NCI-H748 treated with DMSO at 0.1 percent for 48 hours (cell line): ENCODE measurements at regions not wholly inside any gene's neighbourhood (a gene's known extent, or its start where the extent isn't known, plus 50 kb on each side); places are given as distances from the start of the nearest gene placed in this dataset.
"Not testable (repeated sequence)": the region's sequence is repeated elsewhere in the genome, so short reads cannot be mapped to it uniquely, and the experiment has no call there.

Source experiments
- DNase-seq: peaks from one replicate; lab custom pipeline; 2025; lab: John Stamatoyannopoulos, UW

GRCh38 chr12:75805320-75805719 lies 226.3 kb downstream of the PHLDA1 start:
- no peak for DNase-seq

DNA sequence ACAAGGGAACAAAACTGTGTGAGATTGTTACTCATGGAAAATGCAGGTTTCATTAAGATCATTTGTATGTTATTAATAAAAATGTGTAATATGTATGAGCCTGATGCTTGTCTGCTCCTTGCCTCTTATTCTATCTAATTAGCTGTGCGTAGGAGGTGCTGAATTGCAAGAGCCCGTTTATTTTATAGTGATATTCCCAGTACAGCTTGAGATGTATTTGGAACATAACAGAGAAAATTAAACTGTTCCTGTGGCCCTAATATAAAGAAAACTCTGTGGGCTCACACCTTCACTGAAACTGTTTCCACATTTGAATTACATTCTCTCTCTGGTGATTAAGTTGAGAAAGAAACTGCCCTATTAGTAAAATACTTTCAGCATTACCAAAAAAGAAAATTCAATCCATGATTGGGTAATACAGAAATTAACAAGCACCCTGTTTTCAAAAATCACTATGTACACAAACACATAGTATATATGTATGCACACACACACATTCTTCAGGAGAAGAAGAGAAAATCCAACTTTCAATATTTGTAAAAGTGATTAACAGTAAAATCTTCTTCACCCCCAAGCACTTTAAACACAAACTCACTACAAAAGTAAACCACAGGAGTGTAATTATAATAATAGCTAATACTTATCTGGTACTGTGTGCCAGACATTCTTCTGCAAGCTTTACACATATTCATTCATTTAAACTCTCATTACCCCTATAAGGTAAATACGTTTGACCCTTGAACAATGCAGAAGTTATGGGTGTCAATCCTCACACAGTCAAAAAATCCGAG lies 233.2 kb downstream of the PHLDA1 start:
- DNase-seq, result peak; percentile 5

- no peak for DNase-seq
Measured at GRCh38 chr12:75795125-75795524, 236.5 kb downstream of the PHLDA1 start.

DNA sequence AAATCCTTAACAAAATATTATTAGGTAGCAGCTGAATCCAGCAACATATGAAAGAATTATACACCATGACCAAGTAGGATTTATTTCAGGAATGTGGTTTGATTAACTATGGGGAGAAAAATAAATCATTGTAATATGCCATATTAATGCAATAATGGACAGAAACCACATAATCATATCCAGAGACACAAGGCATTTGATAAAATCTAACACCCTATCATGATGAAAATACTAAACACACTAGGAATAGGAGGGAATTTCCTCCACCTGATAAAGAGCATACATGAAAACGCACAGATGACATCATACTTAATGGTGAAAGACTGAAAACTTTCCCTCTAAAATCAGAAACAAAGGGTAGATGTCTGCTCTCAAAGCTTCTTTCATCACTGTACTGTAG lies 238.9 kb downstream of the PHLDA1 start:
- no peak for DNase-seq

GRCh38 chr12:75790219-75790618 lies 241.4 kb downstream of the PHLDA1 start:
- DNase-seq, result no peak

DNA sequence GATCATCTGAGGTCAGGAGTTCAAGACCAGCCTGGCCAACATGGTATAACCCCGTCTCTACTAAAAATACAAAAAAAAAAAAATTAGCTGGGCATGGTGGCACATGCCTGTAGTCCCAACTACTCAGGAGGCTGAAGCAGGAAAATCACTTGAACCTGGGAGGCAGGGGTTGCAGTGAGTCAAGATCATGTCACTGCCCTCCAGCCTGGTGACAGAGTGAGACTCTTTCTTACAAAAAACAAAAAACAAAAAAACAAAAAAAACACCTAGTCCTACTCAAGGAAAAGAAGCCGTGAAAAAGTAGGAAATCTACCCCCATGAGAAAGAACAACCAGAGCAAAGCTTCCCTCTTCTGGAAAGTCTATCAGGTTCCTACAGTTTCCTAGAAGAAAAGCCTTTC lies 244.4 kb downstream of the PHLDA1 start:
- DNase-seq, result not testable (repeated sequence)

GRCh38 chr12:75786070-75786469 lies 245.5 kb downstream of the PHLDA1 start:
- no peak for DNase-seq

DNA sequence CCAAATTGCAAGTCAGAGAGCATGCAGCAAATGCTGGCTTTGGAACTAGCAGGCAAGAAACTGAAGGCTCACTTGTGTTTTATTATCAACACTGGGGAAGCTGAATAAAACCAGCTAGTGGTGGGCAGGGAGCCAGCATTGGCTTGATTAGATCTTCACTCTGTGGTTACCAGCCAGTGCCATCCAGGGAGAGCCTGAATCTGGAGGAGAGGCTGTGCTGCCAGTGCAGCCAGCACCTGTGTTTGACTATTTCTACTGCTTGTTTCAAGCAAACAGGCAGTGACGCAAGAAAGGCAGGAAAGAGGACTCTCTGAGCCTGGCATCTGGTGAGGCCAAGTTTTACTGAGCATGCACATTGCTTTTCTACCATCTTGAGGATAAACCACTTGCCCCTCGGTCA lies 247.0 kb downstream of the PHLDA1 start:
- no peak for DNase-seq

DNA sequence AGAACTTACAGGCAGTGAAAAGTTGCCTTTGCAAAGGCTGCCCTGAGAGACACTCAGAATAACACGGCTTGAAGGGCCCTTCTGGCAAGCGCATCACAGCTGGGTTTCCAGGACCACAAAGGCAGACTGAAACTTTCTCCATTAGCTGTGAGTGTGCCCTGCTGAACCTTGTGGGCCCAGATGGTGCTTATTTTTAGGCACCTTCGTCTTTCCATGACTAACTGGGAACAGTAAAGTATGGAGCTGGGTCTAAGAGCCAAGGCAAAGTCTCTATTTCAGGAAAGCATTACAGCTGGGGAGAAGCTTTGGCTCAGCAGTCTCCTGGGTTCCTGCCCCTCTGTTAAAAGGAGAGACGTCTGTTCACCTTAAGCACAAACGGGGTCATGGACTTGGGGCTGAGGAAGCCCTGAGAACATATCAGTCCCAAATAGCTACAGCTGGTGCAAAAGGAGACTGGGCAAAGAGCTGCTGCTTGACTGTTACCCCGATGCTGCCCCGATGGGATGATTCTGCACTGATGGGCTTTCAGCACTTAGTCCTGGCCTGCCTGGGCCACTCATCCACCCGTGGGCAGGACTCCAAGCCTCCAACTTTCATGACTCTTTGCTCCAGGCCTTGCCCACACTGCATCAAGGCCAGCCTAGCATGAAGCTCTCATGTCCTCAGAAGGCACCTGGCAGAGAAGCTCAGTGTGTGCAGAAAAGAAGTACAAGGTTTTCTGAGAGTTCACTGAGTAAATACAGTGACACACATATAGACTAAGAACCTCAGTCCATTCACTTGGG lies 248.3 kb downstream of the PHLDA1 start:
- DNase-seq, result no peak

DNA sequence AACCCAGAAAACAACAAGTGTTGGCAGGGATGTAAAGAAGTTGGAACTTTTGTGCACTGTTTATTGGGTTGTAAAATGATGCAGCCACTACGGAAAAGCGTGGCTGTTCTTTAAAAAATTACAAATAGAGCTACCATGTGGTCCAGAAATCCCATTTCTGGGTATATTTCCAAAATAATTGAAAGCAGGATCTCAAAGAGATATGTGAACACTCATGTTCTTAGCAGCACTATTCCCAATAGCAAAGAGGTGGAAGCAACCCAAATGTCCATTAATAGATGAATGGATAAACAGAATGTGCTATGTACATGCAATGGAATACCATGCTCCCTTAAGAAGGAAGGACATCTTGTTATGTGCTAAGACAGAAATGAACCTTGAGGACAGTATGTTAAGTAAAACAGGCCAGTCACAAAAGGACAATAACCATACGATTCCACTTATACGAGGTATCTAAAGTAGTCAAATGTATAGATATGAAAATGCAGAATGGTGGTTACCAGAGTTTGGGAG lies 249.5 kb downstream of the PHLDA1 start:
- DNase-seq, result no peak

GRCh38 chr12:75781532-75782046 lies 250.0 kb downstream of the PHLDA1 start:
- DNase-seq, result no peak

DNA sequence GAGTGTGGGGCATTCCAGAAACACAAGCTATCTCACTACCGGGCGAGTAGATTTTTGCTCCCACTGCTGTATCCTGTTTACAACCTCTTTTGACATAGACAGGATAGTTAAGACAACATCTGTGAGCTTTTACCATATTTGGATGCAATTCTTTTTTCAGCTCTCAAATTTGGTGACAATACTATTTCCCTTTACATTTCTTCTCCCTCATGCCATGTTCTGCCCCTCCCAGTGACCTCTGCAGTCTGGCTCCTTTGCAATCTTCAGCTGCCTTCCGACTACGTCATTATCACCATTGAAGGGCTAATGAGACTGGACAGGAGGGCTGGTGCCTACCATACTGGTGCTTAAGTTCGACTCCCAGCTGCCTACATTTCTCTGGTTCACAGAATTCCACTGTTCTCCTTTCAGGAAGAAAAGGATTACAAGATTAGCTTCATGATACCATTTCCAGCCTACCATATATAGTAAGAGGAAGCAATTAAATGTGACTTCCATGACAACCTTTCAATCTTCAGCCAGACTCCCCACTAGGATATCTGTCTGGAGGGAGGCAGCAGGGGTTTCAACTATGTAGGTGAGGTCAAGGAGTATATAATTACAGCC lies 251.6 kb downstream of the PHLDA1 start:
- DNase-seq, result peak; percentile 4

- DNase-seq, result no peak
Measured at GRCh38 chr12:75774261-75775052, 257.1 kb downstream of the PHLDA1 start.

- DNase-seq, result no peak
Measured at GRCh38 chr12:75773377-75773776, 258.2 kb downstream of the PHLDA1 start.

DNA sequence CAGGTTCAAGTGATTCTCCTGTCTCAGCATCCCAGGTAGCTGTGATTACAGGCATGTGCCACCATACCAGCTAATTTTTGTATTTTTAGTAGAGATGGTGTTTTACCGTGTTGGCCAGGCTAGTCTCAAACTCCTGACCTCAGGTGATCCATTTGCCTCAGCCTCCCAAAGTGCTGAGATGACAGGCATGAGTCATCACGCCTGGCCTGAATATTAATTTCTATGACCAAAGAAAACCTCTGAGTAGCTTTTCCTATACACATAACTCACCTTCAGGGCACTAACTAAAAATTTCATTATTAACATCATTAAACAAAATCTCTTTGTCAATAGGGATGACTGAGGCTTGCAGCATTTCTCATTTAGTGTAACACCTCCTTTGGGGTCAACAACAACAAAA lies 259.6 kb upstream of the KRR1 start:
- DNase-seq, result no peak

- DNase-seq, result no peak
Measured at GRCh38 chr12:75767957-75768356, 256.5 kb upstream of the KRR1 start.

- DNase-seq, result no peak
Measured at GRCh38 chr12:75766263-75767160, 255.1 kb upstream of the KRR1 start.

GRCh38 chr12:75765170-75766059 lies 254.0 kb upstream of the KRR1 start:
- no peak for DNase-seq

DNA sequence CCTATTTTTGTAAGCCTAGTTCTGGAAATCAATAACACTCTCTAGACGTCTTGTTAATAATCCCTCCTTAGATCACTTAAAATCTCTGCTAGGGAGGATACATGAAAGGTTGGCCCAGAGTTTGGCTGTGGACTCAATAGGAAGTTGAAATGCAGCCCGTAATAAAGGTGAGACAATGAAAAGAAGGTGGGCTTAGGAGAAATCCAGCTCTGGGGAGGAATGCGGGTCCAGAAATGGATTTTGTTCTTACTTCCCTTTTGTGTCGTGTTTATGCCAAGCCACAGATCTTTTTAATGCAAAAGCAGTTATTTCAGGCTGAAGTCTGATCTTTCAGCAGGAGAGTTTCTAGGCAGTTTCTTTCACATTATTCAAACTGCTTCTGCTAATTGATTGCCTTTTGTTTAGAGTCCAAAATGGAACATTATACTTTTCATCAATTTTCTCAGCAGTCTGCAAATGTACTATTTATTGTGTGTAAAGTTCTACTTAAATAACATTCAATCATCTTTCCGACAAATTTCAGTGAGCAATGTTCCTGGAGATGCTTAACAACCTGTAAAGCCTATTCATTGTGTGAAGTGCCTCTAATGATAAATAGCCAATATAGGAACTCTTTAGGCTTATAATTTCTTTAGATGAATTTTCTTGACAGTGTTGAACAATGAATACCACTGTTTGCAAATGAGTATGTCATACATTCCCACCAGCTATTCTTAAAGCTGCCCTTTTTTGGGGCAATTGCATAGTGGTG lies 252.9 kb upstream of the KRR1 start:
- DNase-seq, result no peak
